Stomach (tissue), 8 donors: ENCODE measurements at regions not wholly inside any gene's neighbourhood (a gene's known extent, or its start where the extent isn't known, plus 50 kb on each side); places are given as distances from the start of the nearest gene placed in this dataset.

Source experiments
- DNase-seq, 2 donors: peaks; one replicate each; pipeline versions ENCODE4 v3.0.0 to v3.0.0-alpha.2; 2013 to 2019
- H3K27ac ChIP-seq, 5 donors: fragments of 200-600 bp in 4 of 5; sonication (generic) in 4 of 5; one replicate each; pipeline ENCODE4 v1.5.1; 2013 to 2019; ENCODE audit warnings: mild to moderate bottlenecking in 1 of 5, moderate library complexity in 1 of 5
- H3K27me3 ChIP-seq, 3 donors: fragments of 200-600 bp; sonication (generic); one replicate each; pipeline ENCODE4 v1.5.1; 2017 to 2019; ENCODE audit warnings: mixed run types in 1 of 3
- H3K36me3 ChIP-seq, 4 donors: fragments of 200-600 bp; sonication (generic); 1 replicate in 3 of 4; 2 replicates in 1 of 4; pipeline ENCODE4 v1.5.1; 2016 to 2019
- H3K4me1 ChIP-seq, 4 donors: fragments of 200-600 bp; sonication (generic); one replicate each; pipeline ENCODE4 v1.5.1; 2016 to 2019
- H3K4me3 ChIP-seq, 4 donors: fragments of 200-600 bp; sonication (generic) in 3 of 4; one replicate each; pipeline ENCODE4 v1.5.1; 2016 to 2019; ENCODE audit warnings: mild to moderate bottlenecking in 1 of 4
- H3K9me3 ChIP-seq, 4 donors: fragments of 200-600 bp; sonication (generic); one replicate each; pipeline ENCODE4 v1.5.1; 2016 to 2019
- CTCF ChIP-seq, 7 experiments: fragments of 450-650 bp in 4 of 7; fragments of 200-600 bp in 3 of 7; sonication (generic) in 3 of 7; IDR thresholded peaks; one replicate each; pipeline ENCODE4 v1.5.1; 2016 to 2019; ENCODE audit warnings: antibody characterized with exemption in 7 of 7, control low read depth in 2 of 7, mild to moderate bottlenecking in 1 of 7
- EP300 ChIP-seq: sonication (generic); formaldehyde crosslinking; IDR thresholded peaks from one replicate; pipeline ENCODE4 v1.6.1; 2017; ENCODE audit warnings: antibody characterized with exemption
- POLR2A ChIP-seq, 4 donors: fragments of 450-650 bp; IDR thresholded peaks; one replicate each; pipeline ENCODE4 v1.6.1; 2016; ENCODE audit warnings: antibody characterized with exemption in 4 of 4, control low read depth in 2 of 4, mild to moderate bottlenecking in 1 of 4, moderate library complexity in 1 of 4
- POLR2AphosphoS5 ChIP-seq, 3 donors: sonication (generic); formaldehyde crosslinking; IDR thresholded peaks; one replicate each; pipeline ENCODE4 v1.6.1; 2016; ENCODE audit warnings: antibody characterized with exemption in 3 of 3
- WGBS, 5 donors: extraction: QIAGEN DNeasy Blood & Tissue Kit in 3 of 5; methylation state at CpG; one replicate each; pipeline versions ENCODE4 v1.1.5 to v1.1.7; 2013 to 2018; 5-methylcytosine and 5-hydroxymethylcytosine counted together
- intact Hi-C: fragments of 100-400 bp; cut with DNase I; formaldehyde crosslinking; loops from one replicate; pipeline ENCODE4 v1.15.1; 2023; ENCODE audit warnings: low total_unique reads
- donor health status: healthy with polysubstance abuse.
- donor health status: Bipolar disorder and iron deficiency.
- donor health status: healthy.

- Histone ChIP-seq H3K27ac (peak overlapping the region in 1 of 5 donors; percentile 8), H3K27me3 (peaks cover 0 to 4% (median 0%) of the 10 kb centered on the region in 3 donors), H3K36me3 (no peaks in the 10 kb centered on the region), H3K9me3 (no peaks in the 10 kb centered on the region), H3K4me3 (no peak overlapping the region), H3K4me1 (no peaks in the 10 kb centered on the region)
- TF ChIP-seq EP300 (no peak), CTCF (IDR thresholded peaks at IDR 0.05) (no peak), POLR2A (IDR thresholded peaks at IDR 0.05) (no peak), POLR2AphosphoS5 (IDR thresholded peaks at IDR 0.05) (no peak)
- WGBS, 5 donors, result 28 to 60% (median 38%) methylated on average over 7 of the region's 7 CpGs
- peak; percentile 51 to 52 for DNase-seq
- intact Hi-C loops, result no loop called here
Measured at GRCh38 chr7:25926009-25926408, 226.0 kb upstream of the NFE2L3 start.

GRCh38 chr7:25926451-25926850 lies 225.5 kb upstream of the NFE2L3 start:
- H3K9me3 ChIP-seq, result no peaks in the 10 kb centered on the region
- peaks cover 0 to 4% (median 0%) of the 10 kb centered on the region in 3 donors for H3K27me3 ChIP-seq
- intact Hi-C loops, result no loop called here
- WGBS, 5 donors, result 67 to 86% (median 76%) methylated on average over 2 of the region's 2 CpGs
- no peak overlapping the region for H3K4me3 ChIP-seq
- H3K27ac ChIP-seq, result peak overlapping the region in 1 of 5 donors; percentile 8
- DNase-seq, result no peak
- TF ChIP-seq CTCF (IDR thresholded peaks at IDR 0.05) (no peak), EP300 (no peak), POLR2AphosphoS5 (IDR thresholded peaks at IDR 0.05) (no peak), POLR2A (IDR thresholded peaks at IDR 0.05) (no peak)
- no peaks in the 10 kb centered on the region for H3K36me3 ChIP-seq
- H3K4me1 ChIP-seq, result no peaks in the 10 kb centered on the region

DNA sequence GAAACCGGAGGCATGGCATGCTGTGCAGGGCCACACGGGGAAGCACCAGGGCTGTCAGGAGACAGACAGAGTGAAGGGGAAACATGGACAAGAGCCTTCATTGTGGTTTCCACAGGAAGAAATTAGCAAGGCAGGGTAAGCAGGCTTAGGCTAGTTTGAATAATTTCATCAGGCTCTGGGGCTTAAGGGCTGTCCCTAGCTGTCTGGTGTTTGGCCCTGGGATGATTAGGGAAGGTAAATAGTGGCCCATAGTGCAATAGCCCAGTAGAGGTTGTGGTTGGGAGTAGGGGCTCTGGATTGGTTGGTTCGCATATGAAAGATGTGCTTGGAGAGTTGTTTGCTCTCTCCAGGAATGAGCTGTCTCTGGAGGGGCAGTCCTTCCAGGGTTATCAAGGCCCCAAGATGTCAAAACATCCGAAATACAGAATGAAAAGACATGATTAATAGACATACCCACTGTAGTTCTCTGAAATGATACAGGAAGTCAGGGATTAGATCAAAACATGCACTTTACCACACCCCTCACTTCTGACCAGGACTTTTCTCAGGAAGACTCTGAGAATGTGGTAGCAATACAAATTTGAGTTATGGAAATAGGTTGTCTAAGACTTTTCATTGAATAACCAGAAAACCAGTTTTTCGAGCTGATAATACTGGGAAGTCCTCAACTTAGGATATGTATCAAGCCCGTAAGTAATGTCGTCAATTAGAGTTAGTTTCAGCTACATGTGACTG lies 224.9 kb upstream of the NFE2L3 start:
- DNase-seq, result no peak
- WGBS, 5 donors, result 76 to 88% (median 84%) methylated on average over 7 of the region's 7 CpGs
- H3K36me3 ChIP-seq, result no peaks in the 10 kb centered on the region
- no peak overlapping the region for H3K4me3 ChIP-seq
- H3K4me1 ChIP-seq, result no peaks in the 10 kb centered on the region
- no peak overlapping the region for H3K27ac ChIP-seq
- intact Hi-C loops, result no loop called here
- H3K9me3 ChIP-seq, result no peaks in the 10 kb centered on the region
- peaks cover 0 to 4% (median 0%) of the 10 kb centered on the region in 3 donors for H3K27me3 ChIP-seq
- TF ChIP-seq POLR2AphosphoS5 (IDR thresholded peaks at IDR 0.05) (no peak), POLR2A (IDR thresholded peaks at IDR 0.05) (no peak), EP300 (no peak), CTCF (IDR thresholded peaks at IDR 0.05) (no peak)

DNA sequence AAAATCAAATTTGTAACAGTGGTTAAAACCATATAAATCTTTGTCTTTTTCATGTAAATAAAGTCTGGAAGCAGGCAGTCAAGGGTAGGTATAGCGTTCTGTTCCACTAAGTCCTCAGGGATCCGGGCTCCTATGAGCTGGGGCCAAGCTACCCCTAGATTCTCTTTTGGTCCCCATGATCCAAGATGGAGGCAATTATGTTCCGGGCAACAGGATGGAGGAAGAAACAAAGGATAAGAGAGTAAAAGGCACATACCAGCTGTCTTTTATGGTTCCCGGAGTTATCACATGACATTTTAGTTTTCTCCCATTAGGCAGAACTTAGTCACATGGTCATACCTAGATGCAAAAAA lies 224.4 kb upstream of the NFE2L3 start:
- DNase-seq, result no peak
- Histone ChIP-seq H3K27me3 (peaks cover 0 to 4% (median 0%) of the 10 kb centered on the region in 3 donors), H3K9me3 (peaks cover 0 to 2% (median 0%) of the 10 kb centered on the region in 4 donors), H3K27ac (no peak overlapping the region), H3K4me1 (no peaks in the 10 kb centered on the region), H3K36me3 (no peaks in the 10 kb centered on the region), H3K4me3 (no peak overlapping the region)
- TF ChIP-seq POLR2A (IDR thresholded peaks at IDR 0.05) (no peak), POLR2AphosphoS5 (IDR thresholded peaks at IDR 0.05) (no peak), CTCF (IDR thresholded peaks at IDR 0.05) (no peak), EP300 (no peak)
- intact Hi-C loops, result no loop called here
- 84 to 97% (median 95%) methylated on average over 4 of the region's 4 CpGs for WGBS, 5 donors
